ENCODE measurements at regions not wholly inside any gene's neighbourhood (a gene's known extent, or its start where the extent isn't known, plus 50 kb on each side); places are given as distances from the start of the nearest gene placed in this dataset.
"Not testable (repeated sequence)": the region's sequence is repeated elsewhere in the genome, so short reads cannot be mapped to it uniquely, and the experiment has no call there.

DNA sequence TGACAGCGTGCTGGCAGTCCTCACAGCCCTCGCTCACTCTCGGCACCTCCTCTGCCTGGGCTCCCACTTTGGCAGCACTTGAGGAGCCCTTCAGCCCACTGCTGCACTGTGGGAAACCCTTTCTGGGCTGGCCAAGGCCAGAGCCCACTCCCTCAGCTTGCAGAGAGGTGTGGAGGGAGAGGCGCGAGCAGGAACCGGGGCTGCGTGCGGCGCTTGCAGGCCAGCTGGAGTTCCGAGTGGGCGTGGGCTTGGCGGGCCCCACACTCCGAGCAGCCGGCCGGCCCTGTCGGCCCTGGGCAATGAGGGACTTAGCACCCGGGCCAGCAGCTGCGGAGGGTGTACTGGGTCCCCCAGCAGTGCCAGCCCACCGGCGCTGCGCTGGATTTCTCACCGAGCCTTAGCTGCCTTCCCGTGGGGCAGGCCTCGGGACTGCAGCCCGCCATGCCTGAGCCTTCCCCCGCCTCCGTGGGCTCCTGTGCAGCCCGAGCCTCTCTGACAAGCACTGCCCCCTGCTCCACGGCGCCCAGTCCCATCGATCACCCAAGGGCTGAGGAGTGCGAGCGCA, 722.0 kb downstream of the KLHL13 start:
- TF ChIP-seq, protein P1, sequence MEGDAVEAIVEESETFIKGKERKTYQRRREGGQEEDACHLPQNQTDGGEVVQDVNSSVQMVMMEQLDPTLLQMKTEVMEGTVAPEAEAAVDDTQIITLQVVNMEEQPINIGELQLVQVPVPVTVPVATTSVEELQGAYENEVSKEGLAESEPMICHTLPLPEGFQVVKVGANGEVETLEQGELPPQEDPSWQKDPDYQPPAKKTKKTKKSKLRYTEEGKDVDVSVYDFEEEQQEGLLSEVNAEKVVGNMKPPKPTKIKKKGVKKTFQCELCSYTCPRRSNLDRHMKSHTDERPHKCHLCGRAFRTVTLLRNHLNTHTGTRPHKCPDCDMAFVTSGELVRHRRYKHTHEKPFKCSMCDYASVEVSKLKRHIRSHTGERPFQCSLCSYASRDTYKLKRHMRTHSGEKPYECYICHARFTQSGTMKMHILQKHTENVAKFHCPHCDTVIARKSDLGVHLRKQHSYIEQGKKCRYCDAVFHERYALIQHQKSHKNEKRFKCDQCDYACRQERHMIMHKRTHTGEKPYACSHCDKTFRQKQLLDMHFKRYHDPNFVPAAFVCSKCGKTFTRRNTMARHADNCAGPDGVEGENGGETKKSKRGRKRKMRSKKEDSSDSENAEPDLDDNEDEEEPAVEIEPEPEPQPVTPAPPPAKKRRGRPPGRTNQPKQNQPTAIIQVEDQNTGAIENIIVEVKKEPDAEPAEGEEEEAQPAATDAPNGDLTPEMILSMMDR (conservative IDR thresholded peaks at IDR 0.05), result not testable (repeated sequence)
- TF ChIP-seq EZH2 (IDR thresholded peaks at IDR 0.05; ENCODE audit: low read depth), result not testable (repeated sequence)
